ENCODE measurements at regions not wholly inside any gene's neighbourhood (a gene's known extent, or its start where the extent isn't known, plus 50 kb on each side); places are given as distances from the start of the nearest gene placed in this dataset.

DNA sequence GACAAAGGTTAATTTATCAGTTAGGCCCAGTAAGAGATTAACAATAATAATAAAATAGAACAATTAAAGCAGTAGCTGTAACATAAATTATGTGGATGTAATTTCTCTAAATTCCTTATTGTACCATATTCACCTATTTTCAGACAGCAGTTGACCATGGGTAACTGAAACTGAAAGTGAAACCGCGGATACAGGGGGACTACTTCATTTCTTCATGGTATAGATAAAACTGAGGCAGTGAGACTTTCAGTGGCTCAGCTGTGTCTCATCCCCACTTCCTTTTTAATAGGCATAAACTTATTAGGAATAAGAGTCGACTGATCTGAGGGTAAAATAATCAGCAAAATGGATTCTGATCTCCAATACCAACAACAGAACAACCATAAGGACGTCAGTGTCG lies 174.0 kb upstream of the WWC1 start:
- TF ChIP-seq CTCF (IDR thresholded peaks at IDR 0.05), result no peak
- DNase-seq (no peak), ATAC-seq (no peak)
- Mint-ChIP-seq H3K36me3 (no peaks in the 10 kb centered on the region), H3K27ac (no peak overlapping the region), H3K27me3 (ENCODE audit: low read depth in 2 of 2) (peaks cover 0 to 11% of the 10 kb centered on the region in 2 donors), H3K4me1 (no peaks in the 10 kb centered on the region), H3K9me3 (no peaks in the 10 kb centered on the region), H3K4me3 (no peak overlapping the region)
- Histone ChIP-seq H3K4me3 (ENCODE audit: low read length) (no peak overlapping the region), H3K27ac (ENCODE audit: low read length) (no peak overlapping the region), H3K9me3 (ENCODE audit: control insufficient read depth, insufficient read depth, low read length) (no peaks in the 10 kb centered on the region), H3K4me1 (ENCODE audit: control insufficient read depth, insufficient read depth, low read length) (no peaks in the 10 kb centered on the region), H3K36me3 (ENCODE audit: control insufficient read depth, insufficient read depth, low read length) (no peaks in the 10 kb centered on the region), H3K27me3 (ENCODE audit: control insufficient read depth, insufficient read depth, low read length) (no peaks in the 10 kb centered on the region)
- 96% methylated on average over 4 of the region's 5 CpGs for WGBS (ENCODE audit: insufficient coverage)
- intact Hi-C loops (cut with micrococcal nuclease), result no loop called here

GRCh38 chr5:168118042-168118668 lies 173.3 kb upstream of the WWC1 start:
- Mint-ChIP-seq H3K27me3 (ENCODE audit: low read depth in 2 of 2) (peaks cover 0 to 11% of the 10 kb centered on the region in 2 donors), H3K4me1 (no peaks in the 10 kb centered on the region), H3K9me3 (no peaks in the 10 kb centered on the region), H3K4me3 (no peak overlapping the region), H3K36me3 (no peaks in the 10 kb centered on the region), H3K27ac (no peak overlapping the region)
- H3K4me3 ChIP-seq (ENCODE audit: low read length), result no peak overlapping the region
- no peaks in the 10 kb centered on the region for H3K36me3 ChIP-seq (ENCODE audit: control insufficient read depth, insufficient read depth, low read length)
- WGBS (ENCODE audit: insufficient coverage), result 88% methylated on average over 15 of the region's 16 CpGs
- intact Hi-C loops (cut with micrococcal nuclease), result no loop called here
- H3K4me1 ChIP-seq (ENCODE audit: control insufficient read depth, insufficient read depth, low read length), result no peaks in the 10 kb centered on the region
- no peaks in the 10 kb centered on the region for H3K27me3 ChIP-seq (ENCODE audit: control insufficient read depth, insufficient read depth, low read length)
- H3K9me3 ChIP-seq (ENCODE audit: control insufficient read depth, insufficient read depth, low read length), result no peaks in the 10 kb centered on the region
- ATAC-seq (no peak), DNase-seq (no peak)
- no peak for TF ChIP-seq CTCF (IDR thresholded peaks at IDR 0.05)
- no peak overlapping the region for H3K27ac ChIP-seq (ENCODE audit: low read length)

- intact Hi-C loops (cut with micrococcal nuclease), result no loop called here
- Histone ChIP-seq H3K27me3 (ENCODE audit: control insufficient read depth, insufficient read depth, low read length) (no peaks in the 10 kb centered on the region), H3K9me3 (ENCODE audit: control insufficient read depth, insufficient read depth, low read length) (no peaks in the 10 kb centered on the region), H3K4me1 (ENCODE audit: control insufficient read depth, insufficient read depth, low read length) (no peaks in the 10 kb centered on the region), H3K36me3 (ENCODE audit: control insufficient read depth, insufficient read depth, low read length) (no peaks in the 10 kb centered on the region), H3K4me3 (ENCODE audit: low read length) (no peak overlapping the region), H3K27ac (ENCODE audit: low read length) (no peak overlapping the region)
- H3K9me3 Mint-ChIP-seq, result no peaks in the 10 kb centered on the region
- DNase-seq, result no peak
- peaks cover 0 to 11% of the 10 kb centered on the region in 2 donors for H3K27me3 Mint-ChIP-seq (ENCODE audit: low read depth in 2 of 2)
- ATAC-seq, result no peak
- WGBS (ENCODE audit: insufficient coverage), result 68% methylated on average over 9 of the region's 10 CpGs
- no peak overlapping the region for H3K4me3 Mint-ChIP-seq
- H3K4me1 Mint-ChIP-seq, result no peaks in the 10 kb centered on the region
- H3K36me3 Mint-ChIP-seq, result no peaks in the 10 kb centered on the region
- no peak overlapping the region for H3K27ac Mint-ChIP-seq
- no peak for TF ChIP-seq CTCF (IDR thresholded peaks at IDR 0.05)
Observed at GRCh38 chr5:168120401-168121137, 170.9 kb upstream of the WWC1 start.

DNA sequence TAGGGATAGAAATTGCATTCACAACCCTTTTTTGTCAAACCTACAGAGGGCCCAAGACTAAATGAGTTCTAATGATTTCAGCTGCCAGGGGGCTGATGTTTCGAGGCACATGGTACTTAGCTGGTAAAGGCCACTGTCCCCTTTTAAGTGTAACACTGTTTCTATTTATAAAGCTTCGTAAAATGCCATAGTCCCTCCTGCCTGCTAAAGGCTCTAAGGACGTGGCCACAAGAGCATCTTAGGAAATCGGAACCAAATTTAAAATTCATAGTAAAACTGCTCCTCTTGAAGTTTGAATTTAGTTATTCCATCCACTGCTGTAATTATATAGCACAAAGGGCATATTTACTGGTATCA lies 170.3 kb upstream of the WWC1 start:
- Mint-ChIP-seq H3K27ac (no peak overlapping the region), H3K36me3 (no peaks in the 10 kb centered on the region), H3K9me3 (no peaks in the 10 kb centered on the region), H3K4me3 (no peak overlapping the region), H3K4me1 (no peaks in the 10 kb centered on the region), H3K27me3 (ENCODE audit: low read depth in 2 of 2) (peaks cover 0 to 11% of the 10 kb centered on the region in 2 donors)
- Histone ChIP-seq H3K4me1 (ENCODE audit: control insufficient read depth, insufficient read depth, low read length) (no peaks in the 10 kb centered on the region), H3K27me3 (ENCODE audit: control insufficient read depth, insufficient read depth, low read length) (no peaks in the 10 kb centered on the region), H3K27ac (ENCODE audit: low read length) (no peak overlapping the region), H3K4me3 (ENCODE audit: low read length) (no peak overlapping the region), H3K9me3 (ENCODE audit: control insufficient read depth, insufficient read depth, low read length) (no peaks in the 10 kb centered on the region), H3K36me3 (ENCODE audit: control insufficient read depth, insufficient read depth, low read length) (no peaks in the 10 kb centered on the region)
- no peak for TF ChIP-seq CTCF (IDR thresholded peaks at IDR 0.05)
- ATAC-seq, result no peak
- DNase-seq, result no peak
- intact Hi-C loops (cut with micrococcal nuclease), result no loop called here
- 88% methylated on average over 4 of the region's 4 CpGs for WGBS (ENCODE audit: insufficient coverage)

All from natural killer cell (primary cell).